Activated CD8-positive, alpha-beta memory T cell treated with anti-CD3 and anti-CD28 coated beads, Interleukin-2, amount 10 ng/mL, durations not matched to agents 7 days and 5 days (primary cell): ENCODE measurements at regions not wholly inside any gene's neighbourhood (a gene's known extent, or its start where the extent isn't known, plus 50 kb on each side); places are given as distances from the start of the nearest gene placed in this dataset.

Experiments
- ATAC-seq: fragments of 150-1000 bp; cut with Tn5 transposase; one replicate; pipeline ENCODE4 v1.10.0; 2021; ENCODE audit warnings: moderate library complexity
- CTCF ChIA-PET: fragments of 350-600 bp; sonication (Branson Sonifier 250); formaldehyde crosslinking; loops from one replicate; lab custom pipeline; 2021; ENCODE audit warnings: antibody characterized with exemption; lab: Charles Lee
- DNase-seq: peaks from one replicate; pipeline ENCODE4 v3.0.0-alpha.2; 2020
- H3K27ac Mint-ChIP-seq: one replicate; pipeline ENCODE4 v1.8.0; 2021; ENCODE audit warnings: mild to moderate bottlenecking, mixed read lengths
- H3K27me3 Mint-ChIP-seq: one replicate; pipeline ENCODE4 v1.8.0; 2021; ENCODE audit warnings: mixed read lengths
- H3K36me3 Mint-ChIP-seq: one replicate; pipeline ENCODE4 v1.8.0; 2021; ENCODE audit warnings: mild to moderate bottlenecking, mixed read lengths
- H3K4me1 Mint-ChIP-seq: one replicate; pipeline ENCODE4 v1.8.0; 2021; ENCODE audit warnings: mixed read lengths
- H3K4me3 Mint-ChIP-seq: one replicate; pipeline ENCODE4 v1.8.0; 2021; ENCODE audit warnings: mild to moderate bottlenecking, moderate library complexity, mixed read lengths
- H3K9me3 Mint-ChIP-seq: one replicate; pipeline ENCODE4 v1.8.0; 2022; ENCODE audit warnings: low read depth, mixed read lengths

- Mint-ChIP-seq H3K4me3 (no peak overlapping the region), H3K9me3 (no peaks in the 10 kb centered on the region), H3K36me3 (no peaks in the 10 kb centered on the region), H3K4me1 (no peaks in the 10 kb centered on the region), H3K27ac (no peak overlapping the region), H3K27me3 (peaks cover 3% of the 10 kb centered on the region)
- CTCF ChIA-PET, result no interaction called here
- ATAC-seq (no peak), DNase-seq (no peak)
Measured at GRCh38 chr20:52800734-52801627, 171.2 kb upstream of the TSHZ2 start.

- H3K27ac Mint-ChIP-seq, result no peak overlapping the region
- H3K9me3 Mint-ChIP-seq, result no peaks in the 10 kb centered on the region
- no peak for DNase-seq
- H3K36me3 Mint-ChIP-seq, result no peaks in the 10 kb centered on the region
- CTCF ChIA-PET, result no interaction called here
- ATAC-seq, result no peak
- peaks cover 3% of the 10 kb centered on the region for H3K27me3 Mint-ChIP-seq
- no peak overlapping the region for H3K4me3 Mint-ChIP-seq
- H3K4me1 Mint-ChIP-seq, result no peaks in the 10 kb centered on the region
Measured at GRCh38 chr20:52799130-52799529, 173.0 kb upstream of the TSHZ2 start.

- Mint-ChIP-seq H3K27ac (no peak overlapping the region), H3K27me3 (peaks cover 5% of the 10 kb centered on the region), H3K36me3 (no peaks in the 10 kb centered on the region), H3K9me3 (no peaks in the 10 kb centered on the region), H3K4me1 (no peaks in the 10 kb centered on the region), H3K4me3 (no peak overlapping the region)
- ATAC-seq, result no peak
- DNase-seq, result no peak
- CTCF ChIA-PET, result no interaction called here
Measured at GRCh38 chr20:52798124-52798523, 174.0 kb upstream of the TSHZ2 start.

DNA sequence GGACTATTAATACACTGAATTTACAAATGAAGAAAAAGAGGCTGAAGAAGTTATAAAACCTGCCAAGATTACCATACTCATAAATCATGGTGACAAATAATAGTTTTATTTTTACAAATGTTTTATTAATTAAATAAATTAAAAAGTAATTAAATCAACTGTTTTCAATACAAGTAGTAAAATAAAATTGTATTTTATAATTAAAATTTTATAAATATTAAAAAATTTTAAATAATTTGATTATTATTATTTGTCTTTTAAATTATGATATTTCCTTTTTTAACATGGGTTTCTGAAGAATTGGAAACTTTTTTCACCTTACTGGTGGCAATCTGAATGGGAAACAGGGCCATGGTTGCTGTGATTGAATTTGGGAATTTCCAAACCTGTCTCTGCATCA lies 177.3 kb upstream of the TSHZ2 start:
- H3K9me3 Mint-ChIP-seq, result no peaks in the 10 kb centered on the region
- no peaks in the 10 kb centered on the region for H3K4me1 Mint-ChIP-seq
- H3K27me3 Mint-ChIP-seq, result peaks cover 5% of the 10 kb centered on the region
- ATAC-seq, result no peak
- DNase-seq, result no peak
- H3K27ac Mint-ChIP-seq, result no peak overlapping the region
- no peak overlapping the region for H3K4me3 Mint-ChIP-seq
- CTCF ChIA-PET, result no interaction called here
- H3K36me3 Mint-ChIP-seq, result no peaks in the 10 kb centered on the region

GRCh38 chr20:52793339-52793963 lies 178.7 kb upstream of the TSHZ2 start:
- H3K4me1 Mint-ChIP-seq, result no peaks in the 10 kb centered on the region
- H3K4me3 Mint-ChIP-seq, result no peak overlapping the region
- H3K9me3 Mint-ChIP-seq, result no peaks in the 10 kb centered on the region
- H3K36me3 Mint-ChIP-seq, result no peaks in the 10 kb centered on the region
- ATAC-seq, result no peak
- peaks cover 5% of the 10 kb centered on the region for H3K27me3 Mint-ChIP-seq
- no peak for DNase-seq
- CTCF ChIA-PET, result no interaction called here
- no peak overlapping the region for H3K27ac Mint-ChIP-seq

GRCh38 chr20:52791091-52791490 lies 181.1 kb upstream of the TSHZ2 start:
- Mint-ChIP-seq H3K27me3 (peaks cover 2% of the 10 kb centered on the region), H3K36me3 (no peaks in the 10 kb centered on the region), H3K4me1 (no peaks in the 10 kb centered on the region), H3K9me3 (no peaks in the 10 kb centered on the region), H3K4me3 (no peak overlapping the region), H3K27ac (no peak overlapping the region)
- CTCF ChIA-PET, result no interaction called here
- no peak for DNase-seq
- ATAC-seq, result no peak

DNA sequence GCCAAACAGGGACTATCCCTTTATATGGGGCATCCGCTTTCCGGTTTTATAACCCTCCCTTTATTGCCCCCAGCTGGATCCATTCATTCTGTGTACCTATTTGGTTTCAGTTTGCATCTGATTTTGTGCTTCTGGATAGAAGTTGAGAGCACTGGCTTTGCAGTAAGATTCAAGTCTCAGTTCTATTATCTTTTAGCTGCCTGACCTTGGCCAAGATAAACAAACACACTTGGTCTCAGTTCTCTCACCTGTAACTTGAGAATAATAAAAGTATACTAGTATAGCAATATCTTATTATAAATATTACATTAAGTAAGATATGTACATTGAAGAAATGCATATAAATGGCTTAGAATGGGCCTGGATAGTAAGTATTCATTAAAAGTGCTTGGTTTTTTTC lies 182.4 kb upstream of the TSHZ2 start:
- Mint-ChIP-seq H3K9me3 (no peaks in the 10 kb centered on the region), H3K4me3 (no peak overlapping the region), H3K27ac (no peak overlapping the region), H3K4me1 (no peaks in the 10 kb centered on the region), H3K27me3 (peaks cover 2% of the 10 kb centered on the region), H3K36me3 (no peaks in the 10 kb centered on the region)
- ATAC-seq, result no peak
- no peak for DNase-seq
- CTCF ChIA-PET, result no interaction called here

DNA sequence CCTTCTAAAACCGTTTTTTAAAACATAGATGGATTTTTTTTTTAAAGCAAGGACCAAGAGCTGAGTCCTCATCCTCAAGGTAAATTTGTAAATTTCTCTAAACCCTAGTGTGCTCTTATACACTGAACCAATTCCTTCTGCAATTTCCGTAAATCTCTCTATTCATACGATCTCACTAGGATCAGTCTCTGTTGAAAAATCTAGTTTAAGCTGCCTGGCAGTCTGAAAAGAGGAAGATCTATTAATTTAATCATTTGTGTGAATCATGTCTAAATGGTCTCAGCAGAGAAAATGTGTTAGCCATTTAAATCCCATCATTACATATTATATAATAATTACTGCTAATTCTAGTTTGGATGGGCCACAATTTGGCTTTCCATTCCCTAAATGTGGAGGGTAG lies 184.2 kb upstream of the TSHZ2 start:
- H3K9me3 Mint-ChIP-seq, result peaks cover 3% of the 10 kb centered on the region
- H3K4me1 Mint-ChIP-seq, result no peaks in the 10 kb centered on the region
- H3K36me3 Mint-ChIP-seq, result no peaks in the 10 kb centered on the region
- H3K27ac Mint-ChIP-seq, result no peak overlapping the region
- DNase-seq (no peak), ATAC-seq (no peak)
- H3K27me3 Mint-ChIP-seq, result no peaks in the 10 kb centered on the region
- H3K4me3 Mint-ChIP-seq, result no peak overlapping the region
- CTCF ChIA-PET, result no interaction called here

GRCh38 chr20:52787216-52787615 lies 184.9 kb upstream of the TSHZ2 start:
- Mint-ChIP-seq H3K4me1 (no peaks in the 10 kb centered on the region), H3K9me3 (peaks cover 3% of the 10 kb centered on the region), H3K27me3 (no peaks in the 10 kb centered on the region), H3K4me3 (no peak overlapping the region), H3K36me3 (no peaks in the 10 kb centered on the region), H3K27ac (no peak overlapping the region)
- CTCF ChIA-PET, result interaction anchor here (0.6 kb wide), 1 partner anchor 906 kb away, joined by 4 read pairs; no protein-coding TSS in a partner anchor
- DNase-seq, result no peak
- no peak for ATAC-seq

GRCh38 chr20:52785679-52786078 lies 186.5 kb upstream of the TSHZ2 start:
- Mint-ChIP-seq H3K27ac (no peak overlapping the region), H3K4me1 (no peaks in the 10 kb centered on the region), H3K27me3 (no peaks in the 10 kb centered on the region), H3K36me3 (no peaks in the 10 kb centered on the region), H3K4me3 (no peak overlapping the region), H3K9me3 (peaks cover 3% of the 10 kb centered on the region)
- CTCF ChIA-PET, result no interaction called here
- DNase-seq (no peak), ATAC-seq (no peak)

GRCh38 chr20:52783769-52784168 lies 188.4 kb upstream of the TSHZ2 start:
- no peak for DNase-seq
- peaks cover 4% of the 10 kb centered on the region for H3K27me3 Mint-ChIP-seq
- ATAC-seq, result no peak

DNA sequence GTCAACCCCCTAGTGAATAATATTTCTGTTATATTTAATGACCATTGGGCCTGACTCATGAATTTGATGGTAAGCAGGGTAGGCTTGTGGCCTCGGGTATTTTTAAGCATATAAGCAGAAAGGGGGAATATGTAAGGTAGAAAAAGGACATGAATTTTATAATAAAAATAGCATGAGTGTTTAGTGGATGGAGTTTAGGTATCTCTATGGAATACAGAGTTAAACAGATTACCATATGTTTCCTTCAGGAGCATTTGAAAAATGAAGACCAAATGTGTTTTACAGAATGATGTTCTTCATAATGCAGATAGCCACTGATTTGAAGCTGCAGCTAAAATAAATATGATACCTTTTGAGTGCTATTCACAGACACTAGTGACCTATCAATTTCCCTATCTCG lies 191.7 kb upstream of the TSHZ2 start:
- Mint-ChIP-seq H3K9me3 (peaks cover 3% of the 10 kb centered on the region), H3K36me3 (no peaks in the 10 kb centered on the region), H3K4me3 (no peak overlapping the region), H3K27ac (no peak overlapping the region), H3K4me1 (no peaks in the 10 kb centered on the region), H3K27me3 (peaks cover 6% of the 10 kb centered on the region)
- ATAC-seq, result no peak
- DNase-seq, result no peak
- CTCF ChIA-PET, result no interaction called here

More at GRCh38 chr20:52783769-52784168, 188.4 kb upstream of the TSHZ2 start:
- Mint-ChIP-seq H3K36me3 (no peaks in the 10 kb centered on the region), H3K4me3 (no peak overlapping the region), H3K4me1 (no peaks in the 10 kb centered on the region), H3K27ac (no peak overlapping the region), H3K9me3 (peaks cover 3% of the 10 kb centered on the region)
- CTCF ChIA-PET, result no interaction called here

- CTCF ChIA-PET, result no interaction called here
- Mint-ChIP-seq H3K9me3 (no peaks in the 10 kb centered on the region), H3K27ac (no peak overlapping the region), H3K4me3 (no peak overlapping the region), H3K27me3 (peaks cover 7% of the 10 kb centered on the region), H3K4me1 (no peaks in the 10 kb centered on the region), H3K36me3 (no peaks in the 10 kb centered on the region)
- DNase-seq (no peak), ATAC-seq (no peak)
Measured at GRCh38 chr20:52779125-52779524, 193.0 kb upstream of the TSHZ2 start.

- no peak overlapping the region for H3K27ac Mint-ChIP-seq
- H3K4me3 Mint-ChIP-seq, result no peak overlapping the region
- H3K9me3 Mint-ChIP-seq, result no peaks in the 10 kb centered on the region
- H3K36me3 Mint-ChIP-seq, result no peaks in the 10 kb centered on the region
- peaks cover 8% of the 10 kb centered on the region for H3K27me3 Mint-ChIP-seq
- ATAC-seq (no peak), DNase-seq (no peak)
- CTCF ChIA-PET, result no interaction called here
- no peaks in the 10 kb centered on the region for H3K4me1 Mint-ChIP-seq
Measured at GRCh38 chr20:52777171-52777570, 195.0 kb upstream of the TSHZ2 start.
